ENCODE measurements at regions not wholly inside any gene's neighbourhood (a gene's known extent, or its start where the extent isn't known, plus 50 kb on each side); places are given as distances from the start of the nearest gene placed in this dataset.

DNA sequence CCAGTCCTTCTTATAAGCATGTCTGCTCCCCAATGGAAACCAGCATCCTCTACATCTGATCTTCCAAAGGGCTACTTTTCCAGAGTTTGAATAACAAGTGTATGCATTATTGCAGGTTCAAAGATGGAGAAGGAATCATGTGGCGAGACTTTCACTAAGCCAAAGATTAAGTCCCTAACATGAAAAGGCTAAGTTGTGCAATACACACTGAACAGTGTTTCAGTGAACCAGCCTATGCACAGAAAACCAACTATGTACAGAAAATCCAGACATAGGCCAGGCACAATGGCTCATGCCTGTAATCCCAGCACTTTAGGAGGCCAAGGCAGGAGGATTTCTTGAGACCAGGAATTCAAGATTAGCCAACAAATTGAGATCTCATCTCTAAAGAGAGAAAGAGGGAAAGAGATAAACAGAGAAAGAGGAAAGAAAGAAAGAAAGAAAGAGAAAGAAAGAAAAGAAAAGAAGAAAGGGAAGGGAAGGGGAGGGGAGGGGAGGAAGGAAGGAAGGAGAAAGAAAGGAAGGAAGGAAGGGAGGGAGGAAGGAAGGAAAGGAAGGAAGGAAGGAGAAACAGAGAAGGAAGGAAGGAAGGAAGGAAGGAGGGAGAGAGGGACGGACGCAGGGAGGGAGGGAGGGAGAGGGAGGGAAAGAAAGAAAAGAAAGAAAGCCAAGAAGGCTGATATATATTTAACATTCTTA is 181.7 kb downstream of the LTN1 start:
- Histone ChIP-seq H3K4me1 (ENCODE audit: control insufficient read depth, insufficient read depth, low read length, unreplicated experiment) (peaks cover 6% of the 10 kb centered on the region), H3K4me3 (ENCODE audit: low read depth, low read length) (no peak overlapping the region), H3K27ac (ENCODE audit: low read depth, low read length) (no peak overlapping the region), H3K36me3 (ENCODE audit: insufficient read depth, low read length) (no peaks in the 10 kb centered on the region), H3K79me2 (ENCODE audit: control insufficient read depth, insufficient read depth, low read length, unreplicated experiment) (no peaks in the 10 kb centered on the region), H2AFZ (ENCODE audit: low read length, unreplicated experiment) (no peak overlapping the region), H3K27me3 (ENCODE audit: insufficient read depth, low read length) (no peaks in the 10 kb centered on the region)

GRCh38 chr21:28805885-28806284 is 186.8 kb downstream of the LTN1 start:
- Histone ChIP-seq H3K4me1 (ENCODE audit: control insufficient read depth, insufficient read depth, low read length, unreplicated experiment) (peaks cover 17% of the 10 kb centered on the region), H3K27me3 (ENCODE audit: insufficient read depth, low read length) (no peaks in the 10 kb centered on the region), H3K36me3 (ENCODE audit: insufficient read depth, low read length) (no peaks in the 10 kb centered on the region), H3K79me2 (ENCODE audit: control insufficient read depth, insufficient read depth, low read length, unreplicated experiment) (no peaks in the 10 kb centered on the region), H2AFZ (ENCODE audit: low read length, unreplicated experiment) (peak overlapping the region; percentile 89), H3K4me3 (ENCODE audit: low read depth, low read length) (no peak overlapping the region; the same call in 1 of the 2 replicates), H3K27ac (ENCODE audit: low read depth, low read length) (peak overlapping the region; percentile 80)

DNA sequence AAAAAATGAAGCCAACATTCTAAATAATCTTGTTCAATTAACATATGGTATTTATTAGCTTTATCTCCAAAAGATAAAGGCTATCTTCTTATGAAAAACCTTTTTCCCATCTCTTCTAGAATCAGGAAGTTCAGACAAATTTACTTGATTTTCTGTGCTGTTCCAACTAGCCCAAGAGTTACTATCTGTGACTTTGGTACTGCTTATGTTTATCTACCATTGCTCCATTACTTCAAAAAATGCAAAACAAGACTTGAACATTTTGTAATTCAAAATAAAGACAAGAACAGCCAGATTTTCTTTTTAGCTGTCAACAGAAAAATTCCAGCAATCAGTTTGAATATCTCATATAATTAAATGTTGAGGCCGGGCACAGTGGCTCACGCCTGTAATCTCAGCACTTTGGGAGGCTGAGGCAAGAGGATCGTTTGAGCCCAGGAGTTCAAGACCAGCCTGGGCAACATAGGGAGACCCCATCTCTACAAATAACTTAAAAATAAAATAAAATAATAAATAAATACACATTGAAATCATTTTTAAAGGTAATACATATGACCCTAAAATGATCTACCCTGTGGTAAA is 188.5 kb downstream of the LTN1 start:
- H3K27ac ChIP-seq (ENCODE audit: low read depth, low read length): no peak overlapping the region
- no peak overlapping the region for H3K4me3 ChIP-seq (ENCODE audit: low read depth, low read length)
- peaks cover 17% of the 10 kb centered on the region for H3K4me1 ChIP-seq (ENCODE audit: control insufficient read depth, insufficient read depth, low read length, unreplicated experiment)
- H3K27me3 ChIP-seq (ENCODE audit: insufficient read depth, low read length): no peaks in the 10 kb centered on the region
- no peaks in the 10 kb centered on the region for H3K79me2 ChIP-seq (ENCODE audit: control insufficient read depth, insufficient read depth, low read length, unreplicated experiment)
- H2AFZ ChIP-seq (ENCODE audit: low read length, unreplicated experiment): no peak overlapping the region
- no peaks in the 10 kb centered on the region for H3K36me3 ChIP-seq (ENCODE audit: insufficient read depth, low read length)

GRCh38 chr21:28801906-28802305 is 190.8 kb downstream of the LTN1 start:
- Histone ChIP-seq H3K36me3 (ENCODE audit: insufficient read depth, low read length) (no peaks in the 10 kb centered on the region), H3K79me2 (ENCODE audit: control insufficient read depth, insufficient read depth, low read length, unreplicated experiment) (no peaks in the 10 kb centered on the region)

DNA sequence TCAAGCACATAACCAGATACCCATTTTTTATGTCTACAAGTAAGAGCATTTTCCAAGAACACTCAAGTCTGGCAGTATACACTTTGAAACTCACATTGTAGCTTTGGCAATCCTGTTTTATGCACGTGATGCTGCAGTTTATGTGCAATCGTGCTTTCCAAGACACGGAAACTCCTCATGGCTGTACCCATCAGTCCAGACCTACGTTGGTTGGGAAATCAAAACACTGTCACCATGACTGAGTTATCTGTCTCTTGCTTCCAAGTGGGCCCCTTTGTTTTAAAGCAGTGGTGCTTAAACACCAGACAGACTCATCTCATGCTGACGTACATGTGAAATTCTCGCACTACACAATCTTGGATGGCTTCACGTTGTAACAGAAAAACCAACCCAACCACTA is 192.8 kb downstream of the LTN1 start:
- no peaks in the 10 kb centered on the region for H3K36me3 ChIP-seq (ENCODE audit: insufficient read depth, low read length)
- no peak overlapping the region for H2AFZ ChIP-seq (ENCODE audit: low read length, unreplicated experiment)
- H3K4me1 ChIP-seq (ENCODE audit: control insufficient read depth, insufficient read depth, low read length, unreplicated experiment): peaks cover 10% of the 10 kb centered on the region
- no peaks in the 10 kb centered on the region for H3K27me3 ChIP-seq (ENCODE audit: insufficient read depth, low read length)
- H3K4me3 ChIP-seq (ENCODE audit: low read depth, low read length): no peak overlapping the region
- no peak overlapping the region for H3K27ac ChIP-seq (ENCODE audit: low read depth, low read length)
- H3K79me2 ChIP-seq (ENCODE audit: control insufficient read depth, insufficient read depth, low read length, unreplicated experiment): no peaks in the 10 kb centered on the region

More at GRCh38 chr21:28801906-28802305, 190.8 kb downstream of the LTN1 start:
- Histone ChIP-seq H3K27ac (ENCODE audit: low read depth, low read length) (no peak overlapping the region), H3K4me1 (ENCODE audit: control insufficient read depth, insufficient read depth, low read length, unreplicated experiment) (peaks cover 17% of the 10 kb centered on the region), H2AFZ (ENCODE audit: low read length, unreplicated experiment) (no peak overlapping the region), H3K27me3 (ENCODE audit: insufficient read depth, low read length) (no peaks in the 10 kb centered on the region), H3K4me3 (ENCODE audit: low read depth, low read length) (no peak overlapping the region)

- no peak overlapping the region for H3K27ac ChIP-seq (ENCODE audit: low read depth, low read length)
- no peak overlapping the region for H2AFZ ChIP-seq (ENCODE audit: low read length, unreplicated experiment)
- H3K27me3 ChIP-seq (ENCODE audit: insufficient read depth, low read length): no peaks in the 10 kb centered on the region
- H3K36me3 ChIP-seq (ENCODE audit: insufficient read depth, low read length): no peaks in the 10 kb centered on the region
- H3K4me1 ChIP-seq (ENCODE audit: control insufficient read depth, insufficient read depth, low read length, unreplicated experiment): peaks cover 9% of the 10 kb centered on the region
- H3K4me3 ChIP-seq (ENCODE audit: low read depth, low read length): no peak overlapping the region
- H3K79me2 ChIP-seq (ENCODE audit: control insufficient read depth, insufficient read depth, low read length, unreplicated experiment): no peaks in the 10 kb centered on the region
Measured at GRCh38 chr21:28798798-28799197, 193.9 kb downstream of the LTN1 start.

DNA sequence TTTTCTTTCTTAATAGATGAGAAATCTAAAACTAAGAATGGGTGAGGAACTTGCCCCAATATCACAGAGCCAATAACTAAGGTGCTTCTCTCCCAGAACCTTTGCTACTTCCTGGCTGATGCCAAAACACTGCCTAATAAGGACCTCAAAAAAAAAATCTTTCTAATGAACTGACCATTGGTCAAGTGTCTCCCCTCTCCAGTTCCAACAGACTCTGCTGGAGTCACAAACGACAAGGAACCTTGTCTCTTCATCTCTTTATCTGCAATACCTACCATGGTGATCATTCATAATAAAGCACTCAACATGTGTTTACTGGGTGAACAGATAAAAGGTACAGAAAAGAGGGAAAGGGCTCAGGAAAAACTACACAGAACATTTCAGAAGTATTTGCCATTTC is 197.4 kb downstream of the LTN1 start:
- no peaks in the 10 kb centered on the region for H3K27me3 ChIP-seq (ENCODE audit: insufficient read depth, low read length)
- H3K4me1 ChIP-seq (ENCODE audit: control insufficient read depth, insufficient read depth, low read length, unreplicated experiment): peaks cover 9% of the 10 kb centered on the region
- H3K36me3 ChIP-seq (ENCODE audit: insufficient read depth, low read length): no peaks in the 10 kb centered on the region
- no peak overlapping the region for H2AFZ ChIP-seq (ENCODE audit: low read length, unreplicated experiment)
- H3K4me3 ChIP-seq (ENCODE audit: low read depth, low read length): no peak overlapping the region
- H3K27ac ChIP-seq (ENCODE audit: low read depth, low read length): no peak overlapping the region
- no peaks in the 10 kb centered on the region for H3K79me2 ChIP-seq (ENCODE audit: control insufficient read depth, insufficient read depth, low read length, unreplicated experiment)

DNA sequence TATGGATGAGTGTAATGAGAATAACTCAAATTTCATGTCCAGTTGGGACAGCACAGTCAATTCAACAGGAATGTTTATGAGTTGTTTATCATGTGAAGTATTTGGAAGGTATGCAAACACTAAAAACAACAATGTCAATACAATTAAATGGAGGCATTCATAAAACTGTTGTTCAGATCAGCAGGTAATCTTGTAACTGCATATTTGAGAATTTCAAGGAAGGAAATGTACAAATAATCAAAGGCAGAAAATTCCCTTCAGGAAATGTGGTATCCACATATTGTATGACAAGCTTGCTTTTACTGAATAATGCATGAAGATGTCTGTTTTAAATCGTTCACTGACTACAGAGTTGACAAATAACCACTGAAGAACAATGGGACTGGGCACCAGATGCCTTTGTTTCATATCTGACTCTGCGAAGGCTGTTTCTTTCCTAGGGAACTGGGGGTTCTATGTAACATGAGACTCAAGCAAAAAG is 198.3 kb downstream of the LTN1 start:
- Histone ChIP-seq H3K27ac (ENCODE audit: low read depth, low read length) (no peak overlapping the region), H3K79me2 (ENCODE audit: control insufficient read depth, insufficient read depth, low read length, unreplicated experiment) (no peaks in the 10 kb centered on the region)

DNA sequence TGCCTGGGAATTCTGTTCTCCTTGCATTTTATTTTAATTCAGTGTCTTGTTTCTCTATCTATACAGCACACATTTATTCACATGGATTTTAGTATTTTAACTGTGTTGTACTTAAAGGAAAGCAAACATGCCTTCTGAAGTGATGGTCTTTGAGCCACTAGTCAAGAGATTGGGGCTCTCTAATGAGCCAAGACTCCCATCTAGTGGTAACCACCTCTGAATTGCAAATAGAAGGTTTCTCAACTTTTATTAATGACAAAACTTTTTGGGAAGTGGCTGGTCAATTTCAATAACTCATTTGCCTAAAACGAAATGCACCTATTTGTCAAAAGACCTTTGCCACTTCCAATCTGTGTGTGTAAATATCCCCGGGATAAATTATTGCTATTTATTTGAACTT is 199.6 kb downstream of the LTN1 start:
- Histone ChIP-seq H3K4me1 (ENCODE audit: control insufficient read depth, insufficient read depth, low read length, unreplicated experiment) (peaks cover 9% of the 10 kb centered on the region), H3K27me3 (ENCODE audit: insufficient read depth, low read length) (no peaks in the 10 kb centered on the region), H3K36me3 (ENCODE audit: insufficient read depth, low read length) (no peaks in the 10 kb centered on the region), H3K79me2 (ENCODE audit: control insufficient read depth, insufficient read depth, low read length, unreplicated experiment) (no peaks in the 10 kb centered on the region), H3K27ac (ENCODE audit: low read depth, low read length) (no peak overlapping the region), H2AFZ (ENCODE audit: low read length, unreplicated experiment) (no peak overlapping the region), H3K4me3 (ENCODE audit: low read depth, low read length) (no peak overlapping the region)

More for the DNA sequence above, 198.3 kb downstream of the LTN1 start:
- Histone ChIP-seq H3K4me3 (ENCODE audit: low read depth, low read length) (no peak overlapping the region), H3K36me3 (ENCODE audit: insufficient read depth, low read length) (no peaks in the 10 kb centered on the region), H3K4me1 (ENCODE audit: control insufficient read depth, insufficient read depth, low read length, unreplicated experiment) (peaks cover 9% of the 10 kb centered on the region), H2AFZ (ENCODE audit: low read length, unreplicated experiment) (no peak overlapping the region), H3K27me3 (ENCODE audit: insufficient read depth, low read length) (no peaks in the 10 kb centered on the region)

GRCh38 chr21:28791595-28792282 is 200.9 kb downstream of the LTN1 start:
- no peak overlapping the region for H3K27ac ChIP-seq (ENCODE audit: low read depth, low read length)
- no peak overlapping the region for H2AFZ ChIP-seq (ENCODE audit: low read length, unreplicated experiment)
- H3K4me1 ChIP-seq (ENCODE audit: control insufficient read depth, insufficient read depth, low read length, unreplicated experiment): peaks cover 9% of the 10 kb centered on the region
- H3K79me2 ChIP-seq (ENCODE audit: control insufficient read depth, insufficient read depth, low read length, unreplicated experiment): no peaks in the 10 kb centered on the region
- no peak overlapping the region for H3K4me3 ChIP-seq (ENCODE audit: low read depth, low read length)
- H3K36me3 ChIP-seq (ENCODE audit: insufficient read depth, low read length): no peaks in the 10 kb centered on the region
- no peaks in the 10 kb centered on the region for H3K27me3 ChIP-seq (ENCODE audit: insufficient read depth, low read length)
